ENCODE measurements at regions not wholly inside any gene's neighbourhood (a gene's known extent, or its start where the extent isn't known, plus 50 kb on each side); places are given as distances from the start of the nearest gene placed in this dataset.

DNA sequence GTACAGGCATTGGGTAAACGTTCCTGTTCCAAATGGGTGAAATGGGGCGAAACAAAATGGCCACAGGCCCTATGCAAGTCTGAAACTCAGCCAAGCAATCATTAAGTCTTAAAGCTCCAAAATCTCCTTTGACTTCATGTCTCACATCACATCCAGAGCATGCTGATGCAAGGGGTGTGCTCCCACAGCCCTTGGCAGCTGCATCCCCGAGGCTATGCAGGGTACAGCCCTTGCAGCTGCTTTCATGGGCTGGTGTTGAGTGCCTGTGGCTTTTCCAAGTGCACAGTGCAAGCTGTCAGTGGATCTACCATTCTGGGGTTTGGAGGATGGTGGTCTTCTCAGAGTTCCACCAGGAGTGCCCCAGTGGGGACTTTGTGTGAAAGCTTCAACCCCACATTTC is 270.0 kb upstream of the CDYL start:
- WGBS, result 76% methylated on average over 3 of the region's 3 CpGs
- no peaks in the 10 kb centered on the region for H3K27me3 ChIP-seq
- peak; percentile 47 for DNase-seq (ENCODE audit: extremely low spot score)
- no peaks in the 10 kb centered on the region for H3K4me1 ChIP-seq
- H3K36me3 ChIP-seq, result no peaks in the 10 kb centered on the region
- no peaks in the 10 kb centered on the region for H3K9me3 ChIP-seq
- no peak overlapping the region for H3K4me3 ChIP-seq
- intact Hi-C loops (cut with DNase I), result no loop called here
- H3K27ac ChIP-seq (replicated peaks in 1 of 4), result no peak overlapping the region
- TF ChIP-seq POLR2AphosphoS5 (IDR thresholded peaks at IDR 0.05), result no peak
- TF ChIP-seq, protein P1, sequence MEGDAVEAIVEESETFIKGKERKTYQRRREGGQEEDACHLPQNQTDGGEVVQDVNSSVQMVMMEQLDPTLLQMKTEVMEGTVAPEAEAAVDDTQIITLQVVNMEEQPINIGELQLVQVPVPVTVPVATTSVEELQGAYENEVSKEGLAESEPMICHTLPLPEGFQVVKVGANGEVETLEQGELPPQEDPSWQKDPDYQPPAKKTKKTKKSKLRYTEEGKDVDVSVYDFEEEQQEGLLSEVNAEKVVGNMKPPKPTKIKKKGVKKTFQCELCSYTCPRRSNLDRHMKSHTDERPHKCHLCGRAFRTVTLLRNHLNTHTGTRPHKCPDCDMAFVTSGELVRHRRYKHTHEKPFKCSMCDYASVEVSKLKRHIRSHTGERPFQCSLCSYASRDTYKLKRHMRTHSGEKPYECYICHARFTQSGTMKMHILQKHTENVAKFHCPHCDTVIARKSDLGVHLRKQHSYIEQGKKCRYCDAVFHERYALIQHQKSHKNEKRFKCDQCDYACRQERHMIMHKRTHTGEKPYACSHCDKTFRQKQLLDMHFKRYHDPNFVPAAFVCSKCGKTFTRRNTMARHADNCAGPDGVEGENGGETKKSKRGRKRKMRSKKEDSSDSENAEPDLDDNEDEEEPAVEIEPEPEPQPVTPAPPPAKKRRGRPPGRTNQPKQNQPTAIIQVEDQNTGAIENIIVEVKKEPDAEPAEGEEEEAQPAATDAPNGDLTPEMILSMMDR (IDR thresholded peaks at IDR 0.05), result no peak
- no peak for TF ChIP-seq EP300 (IDR thresholded peaks at IDR 0.05)
- no peak for TF ChIP-seq POLR2A (IDR thresholded peaks at IDR 0.05; ENCODE audit: low read depth)

DNA sequence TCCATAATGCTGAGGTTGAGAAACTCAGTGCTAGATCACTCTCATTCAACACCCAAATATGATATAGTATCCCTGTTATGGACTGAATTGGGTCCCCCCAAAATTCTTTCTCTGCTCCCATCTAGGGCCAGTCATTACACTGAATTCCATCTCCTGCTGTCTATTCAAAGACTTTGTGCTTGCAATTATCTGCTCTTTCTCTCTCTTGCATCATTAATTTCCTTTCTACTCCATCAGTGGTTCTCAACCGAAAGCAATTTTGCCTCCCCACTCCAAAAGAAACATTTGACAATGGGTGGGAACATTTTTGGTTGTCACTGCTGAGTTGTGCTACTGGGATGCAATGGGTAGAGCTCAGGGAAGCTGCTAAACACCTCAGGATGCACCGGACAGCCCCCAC is 271.5 kb upstream of the CDYL start:
- Histone ChIP-seq H3K4me3 (no peak overlapping the region), H3K27me3 (no peaks in the 10 kb centered on the region), H3K27ac (replicated peaks in 1 of 4) (no peak overlapping the region), H3K9me3 (no peaks in the 10 kb centered on the region), H3K4me1 (no peaks in the 10 kb centered on the region), H3K36me3 (no peaks in the 10 kb centered on the region)
- intact Hi-C loops (cut with DNase I), result no loop called here
- DNase-seq (ENCODE audit: extremely low spot score), result no peak
- WGBS, result 88% methylated on average over 2 of the region's 2 CpGs
- TF ChIP-seq POLR2AphosphoS5 (IDR thresholded peaks at IDR 0.05), result no peak
- no peak for TF ChIP-seq POLR2A (IDR thresholded peaks at IDR 0.05; ENCODE audit: low read depth)
- no peak for TF ChIP-seq EP300 (IDR thresholded peaks at IDR 0.05)
- TF ChIP-seq, protein P1 (IDR thresholded peaks at IDR 0.05), result no peak

- Histone ChIP-seq H3K27ac (replicated peaks in 1 of 4) (no peak overlapping the region), H3K36me3 (no peaks in the 10 kb centered on the region), H3K9me3 (no peaks in the 10 kb centered on the region), H3K4me1 (no peaks in the 10 kb centered on the region), H3K4me3 (no peak overlapping the region), H3K27me3 (no peaks in the 10 kb centered on the region)
- intact Hi-C loops (cut with DNase I), result no loop called here
- WGBS, result 54% methylated on average over 5 of the region's 5 CpGs
- TF ChIP-seq, protein P1 (IDR thresholded peaks at IDR 0.05), result no peak
- TF ChIP-seq POLR2A (IDR thresholded peaks at IDR 0.05; ENCODE audit: low read depth) (no peak), EP300 (IDR thresholded peaks at IDR 0.05) (no peak), POLR2AphosphoS5 (IDR thresholded peaks at IDR 0.05) (no peak)
- DNase-seq (ENCODE audit: extremely low spot score), result no peak
These were observed 272.5 kb upstream of the CDYL start for GRCh38 chr6:4503700-4504099.

- Histone ChIP-seq H3K4me1 (no peaks in the 10 kb centered on the region), H3K27ac (replicated peaks in 1 of 4) (no peak overlapping the region), H3K4me3 (no peak overlapping the region), H3K27me3 (no peaks in the 10 kb centered on the region), H3K36me3 (no peaks in the 10 kb centered on the region), H3K9me3 (no peaks in the 10 kb centered on the region)
- no peak for DNase-seq (ENCODE audit: extremely low spot score)
- intact Hi-C loops (cut with DNase I), result no loop called here
- 90% methylated on average over 1 of the region's 1 CpG for WGBS
- TF ChIP-seq, protein P1 (IDR thresholded peaks at IDR 0.05), result no peak
- TF ChIP-seq EP300 (IDR thresholded peaks at IDR 0.05) (no peak), POLR2AphosphoS5 (IDR thresholded peaks at IDR 0.05) (no peak), POLR2A (IDR thresholded peaks at IDR 0.05; ENCODE audit: low read depth) (no peak)
These were observed 279.9 kb upstream of the CDYL start for GRCh38 chr6:4496284-4496683.

- no peak overlapping the region for H3K4me3 ChIP-seq
- no peaks in the 10 kb centered on the region for H3K36me3 ChIP-seq
- intact Hi-C loops (cut with DNase I), result no loop called here
- H3K4me1 ChIP-seq, result no peaks in the 10 kb centered on the region
- no peak overlapping the region for H3K27ac ChIP-seq (replicated peaks in 1 of 4)
- DNase-seq (ENCODE audit: extremely low spot score), result no peak
- no peaks in the 10 kb centered on the region for H3K27me3 ChIP-seq
- WGBS, result 96% methylated on average over 7 of the region's 7 CpGs
- peaks cover 0 to 24% (median 13%) of the 10 kb centered on the region in 4 donors for H3K9me3 ChIP-seq
- TF ChIP-seq, protein P1 (IDR thresholded peaks at IDR 0.05), result no peak
- TF ChIP-seq POLR2AphosphoS5 (IDR thresholded peaks at IDR 0.05) (no peak), EP300 (IDR thresholded peaks at IDR 0.05) (no peak), POLR2A (IDR thresholded peaks at IDR 0.05; ENCODE audit: low read depth) (no peak)
These were observed 284.5 kb upstream of the CDYL start for GRCh38 chr6:4491501-4492260.
